Smooth muscle cell (in vitro differentiated cells): ENCODE measurements at regions not wholly inside any gene's neighbourhood (a gene's known extent, or its start where the extent isn't known, plus 50 kb on each side); places are given as distances from the start of the nearest gene placed in this dataset.

Experiments
- DNase-seq: peaks from one replicate; lab custom pipeline; 2025; ENCODE audit not compliant: unreplicated experiment; lab: John Stamatoyannopoulos, UW
- H2AFZ ChIP-seq: fragments of 200-600 bp; sonication (generic); 2 replicates; pipeline ENCODE4 v1.6.0; 2016; ENCODE audit warnings: antibody characterized with exemption, low read depth, mild to moderate bottlenecking
- H3F3A ChIP-seq: fragments of 200-600 bp; sonication (generic); 2 replicates; pipeline ENCODE4 v1.6.0; 2017; ENCODE audit warnings: antibody characterized with exemption, low read depth
- H3K27ac ChIP-seq: fragments of 200-600 bp; sonication (generic); 2 replicates; pipeline ENCODE4 v1.5.1; 2016; ENCODE audit warnings: low read depth, mild to moderate bottlenecking
- H3K27me3 ChIP-seq: fragments of 200-600 bp; sonication (generic); 2 replicates; pipeline ENCODE4 v1.6.1; 2016; ENCODE audit warnings: low read depth, mild to moderate bottlenecking
- H3K36me3 ChIP-seq: fragments of 200-600 bp; sonication (generic); 2 replicates; pipeline ENCODE4 v1.5.1; 2016; ENCODE audit warnings: low read depth
- H3K4me1 ChIP-seq: fragments of 200-600 bp; sonication (generic); 2 replicates; pipeline ENCODE4 v1.5.1; 2016; ENCODE audit warnings: low read depth
- H3K4me2 ChIP-seq: fragments of 200-600 bp; sonication (generic); 2 replicates; pipeline ENCODE4 v1.6.0; 2016; ENCODE audit warnings: mild to moderate bottlenecking
- H3K4me3 ChIP-seq: fragments of 200-600 bp; sonication (generic); 2 replicates; pipeline ENCODE4 v1.5.1; 2016; ENCODE audit warnings: mild to moderate bottlenecking
- H3K79me2 ChIP-seq: fragments of 200-600 bp; sonication (generic); 2 replicates; pipeline ENCODE4 v1.6.0; 2016; ENCODE audit warnings: low read depth, mild to moderate bottlenecking
- H3K9ac ChIP-seq: fragments of 200-600 bp; sonication (generic); 2 replicates; pipeline ENCODE4 v1.6.0; 2016; ENCODE audit warnings: low read depth
- H3K9me3 ChIP-seq: fragments of 200-600 bp; sonication (generic); replicated peaks from 2 replicates; pipeline ENCODE4 v1.5.1; 2016; ENCODE audit warnings: low read depth
- H4K20me1 ChIP-seq: fragments of 200-600 bp; sonication (generic); 2 replicates; pipeline ENCODE4 v1.6.0; 2016; ENCODE audit warnings: low read depth
- WGBS: methylation state at CpG from one replicate; pipeline ENCODE4 v1.1.7; 2016; ENCODE audit warnings: low lambda C conversion rate; 5-methylcytosine and 5-hydroxymethylcytosine counted together
- TF ChIP-seq, protein P1 (sequence below): fragments of 200-600 bp; sonication (generic); IDR thresholded peaks from 2 replicates; pipeline ENCODE4 v1.5.1; 2017; ENCODE audit warnings: borderline replicate concordance, mild to moderate bottlenecking, antibody characterized with exemption; ENCODE audit not compliant: insufficient read depth, poor library complexity, severe bottlenecking

DNA sequence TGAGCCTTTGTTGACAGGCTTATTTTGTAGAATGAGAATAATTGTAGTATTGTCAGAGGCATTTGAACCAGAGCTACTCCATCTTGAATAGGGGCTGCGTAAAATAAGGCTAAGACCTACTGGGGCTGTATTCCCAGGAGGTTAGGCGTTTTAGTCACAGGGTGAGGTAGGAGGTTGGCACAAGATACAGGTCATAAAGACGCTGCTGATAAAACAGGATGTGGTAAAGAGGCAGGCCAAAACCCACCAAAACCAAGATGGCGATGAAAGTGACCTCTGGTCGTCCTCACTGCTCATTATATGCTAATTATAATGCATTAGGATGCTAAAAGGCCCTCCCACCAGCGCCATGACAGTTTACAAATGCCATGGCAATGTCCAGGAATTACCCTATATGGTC lies 82.7 kb downstream of the PFDN4 start:
- H3K27ac ChIP-seq: no peak overlapping the region
- no peaks in the 10 kb centered on the region for H3K79me2 ChIP-seq
- no peaks in the 10 kb centered on the region for H3K27me3 ChIP-seq
- TF ChIP-seq, protein P1, sequence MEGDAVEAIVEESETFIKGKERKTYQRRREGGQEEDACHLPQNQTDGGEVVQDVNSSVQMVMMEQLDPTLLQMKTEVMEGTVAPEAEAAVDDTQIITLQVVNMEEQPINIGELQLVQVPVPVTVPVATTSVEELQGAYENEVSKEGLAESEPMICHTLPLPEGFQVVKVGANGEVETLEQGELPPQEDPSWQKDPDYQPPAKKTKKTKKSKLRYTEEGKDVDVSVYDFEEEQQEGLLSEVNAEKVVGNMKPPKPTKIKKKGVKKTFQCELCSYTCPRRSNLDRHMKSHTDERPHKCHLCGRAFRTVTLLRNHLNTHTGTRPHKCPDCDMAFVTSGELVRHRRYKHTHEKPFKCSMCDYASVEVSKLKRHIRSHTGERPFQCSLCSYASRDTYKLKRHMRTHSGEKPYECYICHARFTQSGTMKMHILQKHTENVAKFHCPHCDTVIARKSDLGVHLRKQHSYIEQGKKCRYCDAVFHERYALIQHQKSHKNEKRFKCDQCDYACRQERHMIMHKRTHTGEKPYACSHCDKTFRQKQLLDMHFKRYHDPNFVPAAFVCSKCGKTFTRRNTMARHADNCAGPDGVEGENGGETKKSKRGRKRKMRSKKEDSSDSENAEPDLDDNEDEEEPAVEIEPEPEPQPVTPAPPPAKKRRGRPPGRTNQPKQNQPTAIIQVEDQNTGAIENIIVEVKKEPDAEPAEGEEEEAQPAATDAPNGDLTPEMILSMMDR: no peak
- no peak overlapping the region for H2AFZ ChIP-seq
- H3K9me3 ChIP-seq: no peaks in the 10 kb centered on the region
- no peak overlapping the region for H3K9ac ChIP-seq
- no peaks in the 10 kb centered on the region for H4K20me1 ChIP-seq
- H3F3A ChIP-seq: no peaks in the 10 kb centered on the region
- H3K4me2 ChIP-seq: no peak overlapping the region
- H3K36me3 ChIP-seq: no peaks in the 10 kb centered on the region
- WGBS: 91% methylated on average over 6 of the region's 6 CpGs
- H3K4me1 ChIP-seq: no peaks in the 10 kb centered on the region
- H3K4me3 ChIP-seq: no peak overlapping the region
- no peak for DNase-seq

DNA sequence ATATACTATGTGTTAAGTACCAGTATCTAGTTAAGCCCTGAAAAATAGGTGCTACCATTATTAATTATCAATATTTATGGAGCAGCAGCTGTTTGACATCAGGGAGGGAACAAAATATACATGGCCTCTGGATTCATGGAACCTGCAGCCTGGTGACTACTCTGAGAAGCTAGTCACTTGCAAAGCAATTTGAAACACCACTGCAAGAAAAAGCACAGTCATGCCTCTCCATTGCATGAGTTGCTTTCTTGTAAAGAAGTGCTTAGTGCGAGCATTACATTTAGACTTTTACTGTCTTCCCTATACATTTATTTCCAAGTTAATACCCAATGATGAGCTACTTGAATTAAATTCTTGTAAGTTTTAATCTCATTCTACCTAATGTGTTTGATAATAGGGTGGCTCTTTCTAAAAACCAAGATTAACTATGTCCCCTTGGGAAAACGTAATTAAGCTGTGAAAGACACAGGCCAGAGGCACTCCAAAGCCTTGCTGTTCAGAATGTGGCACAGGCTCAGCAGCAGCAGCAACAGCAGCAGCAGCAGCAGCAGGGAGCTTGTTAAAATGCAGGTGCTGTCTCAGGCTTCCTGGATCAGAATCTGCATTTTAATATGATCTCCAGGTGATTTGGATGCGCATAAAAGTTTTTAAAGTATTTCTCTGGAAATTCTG lies 83.6 kb downstream of the PFDN4 start:
- Histone ChIP-seq H3K79me2 (no peaks in the 10 kb centered on the region), H3K4me1 (no peaks in the 10 kb centered on the region), H3K9ac (no peak overlapping the region), H3K36me3 (no peaks in the 10 kb centered on the region), H3K27ac (no peak overlapping the region), H3K4me2 (no peak overlapping the region), H3K4me3 (no peak overlapping the region), H3K9me3 (no peaks in the 10 kb centered on the region), H2AFZ (no peak overlapping the region), H3F3A (no peaks in the 10 kb centered on the region), H4K20me1 (no peaks in the 10 kb centered on the region), H3K27me3 (no peaks in the 10 kb centered on the region)
- TF ChIP-seq, protein P1: no peak
- no peak for DNase-seq
- 43% methylated on average over 3 of the region's 3 CpGs for WGBS

DNA sequence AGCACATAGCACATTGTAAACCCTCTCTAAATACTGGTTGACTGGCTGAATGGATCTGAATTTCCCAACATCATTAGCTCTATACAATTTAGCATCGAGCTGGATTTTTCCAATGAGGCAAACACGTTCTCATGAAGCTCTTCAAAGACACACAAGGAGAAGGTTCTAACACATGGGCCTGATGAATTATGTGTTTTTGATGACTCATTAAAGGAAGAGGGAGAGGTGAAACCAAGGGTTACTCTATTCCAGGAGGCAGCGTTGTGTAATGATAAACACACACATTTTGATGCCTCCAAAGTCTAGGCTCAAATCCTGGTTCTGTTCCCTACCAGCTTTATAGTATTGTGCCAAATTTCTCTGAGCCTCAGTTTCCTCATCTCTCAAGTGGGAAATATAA lies 84.3 kb downstream of the PFDN4 start:
- Histone ChIP-seq H3K4me1 (no peaks in the 10 kb centered on the region), H2AFZ (no peak overlapping the region), H3K9ac (no peak overlapping the region), H3F3A (no peaks in the 10 kb centered on the region), H4K20me1 (no peaks in the 10 kb centered on the region), H3K4me2 (no peak overlapping the region), H3K27ac (no peak overlapping the region), H3K4me3 (no peak overlapping the region), H3K79me2 (no peaks in the 10 kb centered on the region), H3K9me3 (no peaks in the 10 kb centered on the region), H3K36me3 (no peaks in the 10 kb centered on the region), H3K27me3 (no peaks in the 10 kb centered on the region)
- no peak for DNase-seq
- WGBS: 71% methylated on average over 3 of the region's 3 CpGs
- TF ChIP-seq, protein P1: no peak

DNA sequence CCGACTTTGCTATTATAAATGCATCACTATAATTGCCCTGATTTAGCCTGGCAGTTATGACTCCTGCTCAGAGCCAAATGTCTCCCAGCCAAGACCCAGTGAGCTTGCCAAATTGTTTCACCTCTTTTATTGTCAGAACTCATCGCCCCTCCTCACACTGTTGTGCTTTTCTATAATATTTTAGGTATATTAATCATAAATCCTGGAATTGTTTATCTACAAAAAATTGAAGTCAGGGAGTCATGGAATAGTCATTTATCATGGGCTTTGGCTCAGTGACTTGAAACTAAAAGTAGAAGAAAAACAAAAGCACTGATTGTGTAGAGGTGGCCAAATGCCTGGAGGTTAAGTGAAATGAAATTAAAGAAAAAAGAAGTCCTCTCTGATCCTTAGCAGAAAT lies 85.6 kb downstream of the PFDN4 start:
- no peaks in the 10 kb centered on the region for H3K36me3 ChIP-seq

More for the DNA sequence above, 85.6 kb downstream of the PFDN4 start:
- DNase-seq: no peak
- Histone ChIP-seq H3K4me1 (no peaks in the 10 kb centered on the region), H3K4me2 (no peak overlapping the region), H3K9me3 (no peaks in the 10 kb centered on the region), H3K79me2 (no peaks in the 10 kb centered on the region), H3K27me3 (no peaks in the 10 kb centered on the region), H3K9ac (no peak overlapping the region), H3F3A (no peaks in the 10 kb centered on the region), H4K20me1 (no peaks in the 10 kb centered on the region), H2AFZ (no peak overlapping the region), H3K27ac (no peak overlapping the region), H3K4me3 (no peak overlapping the region)
- TF ChIP-seq, protein P1: no peak
- 93% methylated on average over 2 of the region's 2 CpGs for WGBS
